PFSK-1 (cell line): ENCODE measurements at regions not wholly inside any gene's neighbourhood (a gene's known extent, or its start where the extent isn't known, plus 50 kb on each side); places are given as distances from the start of the nearest gene placed in this dataset.

ENCODE experiments used
- FOXP2 ChIP-seq: optimal IDR thresholded peaks from 2 replicates; pipeline ENCODE3; 2011; ENCODE audit warnings: borderline replicate concordance, control low read depth, inconsistent platforms; ENCODE audit not compliant: insufficient read depth; ENCODE audit errors: extremely low read length, extremely low read depth
- POLR2AphosphoS5 ChIP-seq: IDR thresholded peaks from 2 replicates; pipeline ENCODE4 v1.6.1; 2012; ENCODE audit warnings: low read depth, mild to moderate bottlenecking, control low read depth, low read length, moderate library complexity
- REST ChIP-seq, 2 experiments: IDR thresholded peaks; 2 replicates each; pipeline versions ENCODE4 v1.6.1 to v1.8.0; 2011 to 2012; ENCODE audit warnings: low read depth in 2 of 2, low read length in 2 of 2, control low read depth in 1 of 2, inconsistent platforms in 1 of 2, mild to moderate bottlenecking in 1 of 2, moderate library complexity in 1 of 2; ENCODE audit not compliant: insufficient read depth in 1 of 2
- SIN3A ChIP-seq: IDR thresholded peaks from 2 replicates; pipeline ENCODE4 v1.6.1; 2012; ENCODE audit warnings: mild to moderate bottlenecking, low read length, moderate library complexity, borderline replicate concordance; ENCODE audit not compliant: insufficient read depth
- TAF1 ChIP-seq: IDR thresholded peaks from 2 replicates; pipeline ENCODE4 v1.6.1; 2012; ENCODE audit warnings: low read length, control low read depth, borderline replicate concordance; ENCODE audit not compliant: insufficient read depth

DNA sequence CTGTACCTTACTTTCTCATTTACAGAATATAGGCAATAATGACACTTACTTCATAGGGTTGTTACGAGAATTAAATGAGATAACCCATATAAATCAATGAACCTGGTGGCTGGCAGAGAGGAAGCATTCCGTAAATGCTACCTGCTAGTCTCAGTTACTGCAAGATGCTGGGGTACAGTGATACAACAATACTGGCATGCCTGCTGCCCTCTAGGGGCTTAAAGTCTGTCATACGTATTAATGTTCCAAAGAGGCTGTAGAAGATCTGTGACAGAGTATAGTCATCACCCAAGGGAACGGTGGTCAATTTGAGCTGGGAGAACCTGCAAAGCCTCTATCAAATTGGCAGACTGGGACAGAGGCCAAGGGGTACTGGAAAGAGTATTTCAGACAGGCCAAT, 421.5 kb downstream of the GPAM start:
- TF ChIP-seq REST (IDR thresholded peaks at IDR 0.05; ENCODE audit: insufficient read depth in 1 of 2, low read depth in 2 of 2, low read length in 2 of 2) (no peak), TAF1 (no peak), SIN3A (no peak), FOXP2 (no peak), POLR2AphosphoS5 (no peak)

- TF ChIP-seq TAF1, result no peak
- TF ChIP-seq REST (IDR thresholded peaks at IDR 0.05; ENCODE audit: insufficient read depth in 1 of 2, low read depth in 2 of 2, low read length in 2 of 2), result no peak
- no peak for TF ChIP-seq POLR2AphosphoS5
- no peak for TF ChIP-seq FOXP2
- no peak for TF ChIP-seq SIN3A
These were observed 418.3 kb downstream of the GPAM start for GRCh38 chr10:111765216-111765615.

- TF ChIP-seq FOXP2 (no peak), SIN3A (no peak), TAF1 (no peak), REST (IDR thresholded peaks at IDR 0.05; ENCODE audit: insufficient read depth in 1 of 2, low read depth in 2 of 2, low read length in 2 of 2) (no peak), POLR2AphosphoS5 (no peak)
These were observed 417.1 kb downstream of the GPAM start for GRCh38 chr10:111766464-111766863.

GRCh38 chr10:111767661-111768060, 415.9 kb downstream of the GPAM start:
- TF ChIP-seq POLR2AphosphoS5, result no peak
- no peak for TF ChIP-seq TAF1
- TF ChIP-seq FOXP2, result no peak
- no peak for TF ChIP-seq SIN3A
- TF ChIP-seq REST (IDR thresholded peaks at IDR 0.05; ENCODE audit: insufficient read depth in 1 of 2, low read depth in 2 of 2, low read length in 2 of 2), result no peak

GRCh38 chr10:111773950-111774349, 409.6 kb downstream of the GPAM start:
- TF ChIP-seq REST (IDR thresholded peaks at IDR 0.05; ENCODE audit: insufficient read depth in 1 of 2, low read depth in 2 of 2, low read length in 2 of 2), result no peak
- no peak for TF ChIP-seq POLR2AphosphoS5
- TF ChIP-seq TAF1, result no peak
- TF ChIP-seq FOXP2, result no peak
- no peak for TF ChIP-seq SIN3A
